Stimulated activated naive CD8-positive, alpha-beta T cell treated with anti-CD3 and anti-CD28 coated beads, Interleukin-15, Interleukin-2, amounts not matched to agents 100 ng/mL and 50 ng/mL, for 24 hours (primary cell): ENCODE measurements at regions not wholly inside any gene's neighbourhood (a gene's known extent, or its start where the extent isn't known, plus 50 kb on each side); places are given as distances from the start of the nearest gene placed in this dataset.
"Not testable (repeated sequence)": the region's sequence is repeated elsewhere in the genome, so short reads cannot be mapped to it uniquely, and the experiment has no call there.

Experiments
- H3K27ac Mint-ChIP-seq: one replicate; pipeline ENCODE4 v1.8.0; 2021; ENCODE audit warnings: mild to moderate bottlenecking, mixed read lengths
- H3K27me3 Mint-ChIP-seq: one replicate; pipeline ENCODE4 v1.8.0; 2021; ENCODE audit warnings: mixed read lengths
- H3K36me3 Mint-ChIP-seq: one replicate; pipeline ENCODE4 v1.8.0; 2021; ENCODE audit warnings: low read depth, mixed read lengths
- H3K4me1 Mint-ChIP-seq: one replicate; pipeline ENCODE4 v1.8.0; 2021; ENCODE audit warnings: low read depth, mixed read lengths
- H3K4me3 Mint-ChIP-seq: one replicate; pipeline ENCODE4 v1.8.0; 2021; ENCODE audit warnings: mild to moderate bottlenecking, mixed read lengths
- H3K9me3 Mint-ChIP-seq: one replicate; pipeline ENCODE4 v1.8.0; 2021; ENCODE audit warnings: mixed read lengths

- H3K27me3 Mint-ChIP-seq: no peaks in the 10 kb centered on the region
- peaks cover under 1% of the 10 kb centered on the region for H3K9me3 Mint-ChIP-seq
- no peaks in the 10 kb centered on the region for H3K4me1 Mint-ChIP-seq
- H3K36me3 Mint-ChIP-seq: no peaks in the 10 kb centered on the region
- H3K27ac Mint-ChIP-seq: no peak overlapping the region
- H3K4me3 Mint-ChIP-seq: no peak overlapping the region
These were observed 588.9 kb upstream of the TMEFF2 start for GRCh38 chr2:192783643-192784042.

- no peaks in the 10 kb centered on the region for H3K36me3 Mint-ChIP-seq
- H3K4me3 Mint-ChIP-seq: no peak overlapping the region
- H3K27ac Mint-ChIP-seq: no peak overlapping the region
- H3K4me1 Mint-ChIP-seq: no peaks in the 10 kb centered on the region
- H3K9me3 Mint-ChIP-seq: peaks cover 4% of the 10 kb centered on the region
- H3K27me3 Mint-ChIP-seq: no peaks in the 10 kb centered on the region
These were observed 580.9 kb upstream of the TMEFF2 start for GRCh38 chr2:192775459-192776262.

- H3K4me1 Mint-ChIP-seq: no peaks in the 10 kb centered on the region
- no peaks in the 10 kb centered on the region for H3K36me3 Mint-ChIP-seq
- no peaks in the 10 kb centered on the region for H3K27me3 Mint-ChIP-seq
- H3K4me3 Mint-ChIP-seq: no peak overlapping the region
- H3K9me3 Mint-ChIP-seq: peaks cover 4% of the 10 kb centered on the region
- H3K27ac Mint-ChIP-seq: no peak overlapping the region
These were observed 580.3 kb upstream of the TMEFF2 start for GRCh38 chr2:192775011-192775410.

- Mint-ChIP-seq H3K9me3 (peaks cover 5% of the 10 kb centered on the region), H3K27me3 (no peaks in the 10 kb centered on the region), H3K27ac (no peak overlapping the region), H3K4me3 (no peak overlapping the region), H3K36me3 (no peaks in the 10 kb centered on the region), H3K4me1 (no peaks in the 10 kb centered on the region)
These were observed 578.3 kb upstream of the TMEFF2 start for GRCh38 chr2:192773044-192773443.

GRCh38 chr2:192749611-192750200 lies 555.0 kb upstream of the TMEFF2 start:
- Mint-ChIP-seq H3K27ac (no peak overlapping the region), H3K4me1 (no peaks in the 10 kb centered on the region), H3K4me3 (no peak overlapping the region), H3K36me3 (no peaks in the 10 kb centered on the region), H3K9me3 (no peaks in the 10 kb centered on the region), H3K27me3 (no peaks in the 10 kb centered on the region)

- Mint-ChIP-seq H3K9me3 (no peaks in the 10 kb centered on the region), H3K36me3 (no peaks in the 10 kb centered on the region), H3K27ac (no peak overlapping the region), H3K4me3 (no peak overlapping the region), H3K27me3 (no peaks in the 10 kb centered on the region), H3K4me1 (no peaks in the 10 kb centered on the region)
These were observed 547.2 kb upstream of the TMEFF2 start for GRCh38 chr2:192741889-192742288.

- H3K27ac Mint-ChIP-seq: no peak overlapping the region
- H3K27me3 Mint-ChIP-seq: no peaks in the 10 kb centered on the region
- no peaks in the 10 kb centered on the region for H3K9me3 Mint-ChIP-seq
- no peak overlapping the region for H3K4me3 Mint-ChIP-seq
- H3K4me1 Mint-ChIP-seq: no peaks in the 10 kb centered on the region
- no peaks in the 10 kb centered on the region for H3K36me3 Mint-ChIP-seq
These were observed 540.7 kb upstream of the TMEFF2 start for GRCh38 chr2:192735447-192735846.

GRCh38 chr2:192729369-192729768 lies 534.6 kb upstream of the TMEFF2 start:
- Mint-ChIP-seq H3K27me3 (no peaks in the 10 kb centered on the region), H3K9me3 (peaks cover 4% of the 10 kb centered on the region), H3K27ac (no peak overlapping the region), H3K4me3 (no peak overlapping the region), H3K4me1 (no peaks in the 10 kb centered on the region), H3K36me3 (no peaks in the 10 kb centered on the region)

- no peak overlapping the region for H3K27ac Mint-ChIP-seq
- H3K9me3 Mint-ChIP-seq: peaks cover 4% of the 10 kb centered on the region
- no peaks in the 10 kb centered on the region for H3K4me1 Mint-ChIP-seq
- no peak overlapping the region for H3K4me3 Mint-ChIP-seq
- no peaks in the 10 kb centered on the region for H3K36me3 Mint-ChIP-seq
- H3K27me3 Mint-ChIP-seq: no peaks in the 10 kb centered on the region
These were observed 531.3 kb upstream of the TMEFF2 start for GRCh38 chr2:192725991-192726390.

GRCh38 chr2:192719629-192720028 lies 524.9 kb upstream of the TMEFF2 start:
- H3K27ac Mint-ChIP-seq: no peak overlapping the region
- no peaks in the 10 kb centered on the region for H3K27me3 Mint-ChIP-seq
- no peaks in the 10 kb centered on the region for H3K36me3 Mint-ChIP-seq
- H3K4me1 Mint-ChIP-seq: no peaks in the 10 kb centered on the region
- no peaks in the 10 kb centered on the region for H3K9me3 Mint-ChIP-seq
- no peak overlapping the region for H3K4me3 Mint-ChIP-seq

- Mint-ChIP-seq H3K4me1 (no peaks in the 10 kb centered on the region), H3K36me3 (no peaks in the 10 kb centered on the region), H3K27ac (no peak overlapping the region), H3K9me3 (no peaks in the 10 kb centered on the region), H3K27me3 (no peaks in the 10 kb centered on the region), H3K4me3 (no peak overlapping the region)
These were observed 523.6 kb upstream of the TMEFF2 start for GRCh38 chr2:192718340-192718739.

- H3K4me3 Mint-ChIP-seq: no peak overlapping the region
- H3K27ac Mint-ChIP-seq: no peak overlapping the region
- H3K4me1 Mint-ChIP-seq: no peaks in the 10 kb centered on the region
- H3K27me3 Mint-ChIP-seq: no peaks in the 10 kb centered on the region
- H3K36me3 Mint-ChIP-seq: no peaks in the 10 kb centered on the region
- no peaks in the 10 kb centered on the region for H3K9me3 Mint-ChIP-seq
These were observed 506.2 kb upstream of the TMEFF2 start for GRCh38 chr2:192700934-192701333.

- Mint-ChIP-seq H3K4me1 (no peaks in the 10 kb centered on the region), H3K9me3 (no peaks in the 10 kb centered on the region), H3K36me3 (no peaks in the 10 kb centered on the region), H3K27ac (no peak overlapping the region), H3K27me3 (no peaks in the 10 kb centered on the region), H3K4me3 (no peak overlapping the region)
These were observed 503.1 kb upstream of the TMEFF2 start for GRCh38 chr2:192697880-192698279.

GRCh38 chr2:192696857-192697256 lies 502.1 kb upstream of the TMEFF2 start:
- Mint-ChIP-seq H3K4me3 (no peak overlapping the region), H3K27me3 (no peaks in the 10 kb centered on the region), H3K27ac (no peak overlapping the region), H3K36me3 (no peaks in the 10 kb centered on the region), H3K4me1 (no peaks in the 10 kb centered on the region), H3K9me3 (peaks cover 3% of the 10 kb centered on the region)

- Mint-ChIP-seq H3K36me3 (no peaks in the 10 kb centered on the region), H3K4me3 (no peak overlapping the region), H3K9me3 (peaks cover under 1% of the 10 kb centered on the region), H3K27me3 (no peaks in the 10 kb centered on the region), H3K4me1 (no peaks in the 10 kb centered on the region), H3K27ac (no peak overlapping the region)
These were observed 492.3 kb upstream of the TMEFF2 start for GRCh38 chr2:192687015-192687414.

- not testable (repeated sequence) for H3K4me1 Mint-ChIP-seq, H3K27me3 Mint-ChIP-seq, H3K36me3 Mint-ChIP-seq
These were observed 487.8 kb upstream of the TMEFF2 start for GRCh38 chr2:192682511-192682910.

More at GRCh38 chr2:192682511-192682910, 487.8 kb upstream of the TMEFF2 start:
- not testable (repeated sequence) for H3K4me3 Mint-ChIP-seq, H3K9me3 Mint-ChIP-seq, H3K27ac Mint-ChIP-seq
